Astrocyte (in vitro differentiated cells and primary cell): ENCODE measurements at regions not wholly inside any gene's neighbourhood (a gene's known extent, or its start where the extent isn't known, plus 50 kb on each side); places are given as distances from the start of the nearest gene placed in this dataset.

Source experiments
- EZH2 ChIP-seq: IDR thresholded peaks from 2 replicates; pipeline ENCODE4 v1.6.1; 2012; ENCODE audit warnings: mild to moderate bottlenecking, low read length, inconsistent platforms; ENCODE audit not compliant: insufficient read depth
- TF ChIP-seq, protein P1 (sequence below): IDR thresholded peaks from 2 replicates; pipeline ENCODE4 v1.5.1; 2011; ENCODE audit warnings: low read depth, mild to moderate bottlenecking, inconsistent platforms, low read length, moderate library complexity; ENCODE audit not compliant: insufficient read depth

- TF ChIP-seq, protein P1, sequence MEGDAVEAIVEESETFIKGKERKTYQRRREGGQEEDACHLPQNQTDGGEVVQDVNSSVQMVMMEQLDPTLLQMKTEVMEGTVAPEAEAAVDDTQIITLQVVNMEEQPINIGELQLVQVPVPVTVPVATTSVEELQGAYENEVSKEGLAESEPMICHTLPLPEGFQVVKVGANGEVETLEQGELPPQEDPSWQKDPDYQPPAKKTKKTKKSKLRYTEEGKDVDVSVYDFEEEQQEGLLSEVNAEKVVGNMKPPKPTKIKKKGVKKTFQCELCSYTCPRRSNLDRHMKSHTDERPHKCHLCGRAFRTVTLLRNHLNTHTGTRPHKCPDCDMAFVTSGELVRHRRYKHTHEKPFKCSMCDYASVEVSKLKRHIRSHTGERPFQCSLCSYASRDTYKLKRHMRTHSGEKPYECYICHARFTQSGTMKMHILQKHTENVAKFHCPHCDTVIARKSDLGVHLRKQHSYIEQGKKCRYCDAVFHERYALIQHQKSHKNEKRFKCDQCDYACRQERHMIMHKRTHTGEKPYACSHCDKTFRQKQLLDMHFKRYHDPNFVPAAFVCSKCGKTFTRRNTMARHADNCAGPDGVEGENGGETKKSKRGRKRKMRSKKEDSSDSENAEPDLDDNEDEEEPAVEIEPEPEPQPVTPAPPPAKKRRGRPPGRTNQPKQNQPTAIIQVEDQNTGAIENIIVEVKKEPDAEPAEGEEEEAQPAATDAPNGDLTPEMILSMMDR = no peak
- no peak for TF ChIP-seq EZH2
Observed at GRCh38 chr2:226330206-226330605, 469.4 kb downstream of the IRS1 start.
